ENCODE measurements at regions not wholly inside any gene's neighbourhood (a gene's known extent, or its start where the extent isn't known, plus 50 kb on each side); places are given as distances from the start of the nearest gene placed in this dataset.

- Histone ChIP-seq H3K36me3 (ENCODE audit: control insufficient read depth in 1 of 2, insufficient read depth in 2 of 2, low read length in 2 of 2) (no peaks in the 10 kb centered on the region), H3K4me3 (replicated peaks in 1 of 2; ENCODE audit: low read depth in 1 of 2, low read length in 2 of 2) (no peak overlapping the region), H3K9me2 (ENCODE audit: insufficient read depth) (no peaks in the 10 kb centered on the region), H3K27ac (ENCODE audit: low read depth, low read length) (no peak overlapping the region), H3K4me1 (ENCODE audit: control insufficient read depth in 1 of 2, insufficient read depth in 2 of 2, low read length in 2 of 2) (no peaks in the 10 kb centered on the region), H3K79me2 (ENCODE audit: insufficient read depth, low read length) (no peaks in the 10 kb centered on the region), H4K20me1 (ENCODE audit: insufficient read depth) (no peaks in the 10 kb centered on the region), H3K4me2 (ENCODE audit: low read length) (no peak overlapping the region), H3K9ac (ENCODE audit: low read length) (no peak overlapping the region), H3K9me3 (ENCODE audit: control insufficient read depth in 1 of 2, insufficient read depth in 1 of 2, low read depth in 1 of 2, low read length in 2 of 2) (no peaks in the 10 kb centered on the region), H3K27me3 (ENCODE audit: insufficient read depth, low read length) (no peaks in the 10 kb centered on the region), H2AFZ (ENCODE audit: low read depth, low read length, poor library complexity, severe bottlenecking) (no peak overlapping the region)
- intact Hi-C loops (cut with micrococcal nuclease) = no loop called here
- TF ChIP-seq ELF1 (IDR thresholded peaks at IDR 0.05; ENCODE audit: borderline replicate concordance, low read depth) (no peak), EZH2phosphoT487 (IDR thresholded peaks at IDR 0.05; ENCODE audit: borderline replicate concordance) (no peak), SP1 (IDR thresholded peaks at IDR 0.05; ENCODE audit: low read depth) (no peak), SRF (IDR thresholded peaks at IDR 0.05; ENCODE audit: low read depth) (no peak), SIN3A (IDR thresholded peaks at IDR 0.05; ENCODE audit: low read depth) (no peak), FOSL1 (IDR thresholded peaks at IDR 0.05; ENCODE audit: low read depth) (no peak), CEBPB (IDR thresholded peaks at IDR 0.05; ENCODE audit: low read depth) (no peak), ZFX (IDR thresholded peaks at IDR 0.05) (no peak), MAX (IDR thresholded peaks at IDR 0.05) (no peak), JUND (IDR thresholded peaks at IDR 0.05) (no peak), EGR1 (IDR thresholded peaks at IDR 0.05; ENCODE audit: low read depth) (no peak), TCF7L2 (IDR thresholded peaks at IDR 0.05; ENCODE audit: borderline replicate concordance, extremely low read depth, insufficient read depth, insufficient read length) (no peak), EZH2 (IDR thresholded peaks at IDR 0.05) (no peak), ZBTB33 (IDR thresholded peaks at IDR 0.05; ENCODE audit: extremely low read depth, insufficient replicate concordance, low read length) (no peak), POLR2AphosphoS5 (IDR thresholded peaks at IDR 0.05; ENCODE audit: low read depth, low read length) (no peak), RAD21 (IDR thresholded peaks at IDR 0.05; ENCODE audit: low read depth) (no peak)
- TF ChIP-seq, protein P1, sequence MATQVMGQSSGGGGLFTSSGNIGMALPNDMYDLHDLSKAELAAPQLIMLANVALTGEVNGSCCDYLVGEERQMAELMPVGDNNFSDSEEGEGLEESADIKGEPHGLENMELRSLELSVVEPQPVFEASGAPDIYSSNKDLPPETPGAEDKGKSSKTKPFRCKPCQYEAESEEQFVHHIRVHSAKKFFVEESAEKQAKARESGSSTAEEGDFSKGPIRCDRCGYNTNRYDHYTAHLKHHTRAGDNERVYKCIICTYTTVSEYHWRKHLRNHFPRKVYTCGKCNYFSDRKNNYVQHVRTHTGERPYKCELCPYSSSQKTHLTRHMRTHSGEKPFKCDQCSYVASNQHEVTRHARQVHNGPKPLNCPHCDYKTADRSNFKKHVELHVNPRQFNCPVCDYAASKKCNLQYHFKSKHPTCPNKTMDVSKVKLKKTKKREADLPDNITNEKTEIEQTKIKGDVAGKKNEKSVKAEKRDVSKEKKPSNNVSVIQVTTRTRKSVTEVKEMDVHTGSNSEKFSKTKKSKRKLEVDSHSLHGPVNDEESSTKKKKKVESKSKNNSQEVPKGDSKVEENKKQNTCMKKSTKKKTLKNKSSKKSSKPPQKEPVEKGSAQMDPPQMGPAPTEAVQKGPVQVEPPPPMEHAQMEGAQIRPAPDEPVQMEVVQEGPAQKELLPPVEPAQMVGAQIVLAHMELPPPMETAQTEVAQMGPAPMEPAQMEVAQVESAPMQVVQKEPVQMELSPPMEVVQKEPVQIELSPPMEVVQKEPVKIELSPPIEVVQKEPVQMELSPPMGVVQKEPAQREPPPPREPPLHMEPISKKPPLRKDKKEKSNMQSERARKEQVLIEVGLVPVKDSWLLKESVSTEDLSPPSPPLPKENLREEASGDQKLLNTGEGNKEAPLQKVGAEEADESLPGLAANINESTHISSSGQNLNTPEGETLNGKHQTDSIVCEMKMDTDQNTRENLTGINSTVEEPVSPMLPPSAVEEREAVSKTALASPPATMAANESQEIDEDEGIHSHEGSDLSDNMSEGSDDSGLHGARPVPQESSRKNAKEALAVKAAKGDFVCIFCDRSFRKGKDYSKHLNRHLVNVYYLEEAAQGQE (IDR thresholded peaks at IDR 0.05; ENCODE audit: low read depth) = no peak
- TF ChIP-seq, protein P2, sequence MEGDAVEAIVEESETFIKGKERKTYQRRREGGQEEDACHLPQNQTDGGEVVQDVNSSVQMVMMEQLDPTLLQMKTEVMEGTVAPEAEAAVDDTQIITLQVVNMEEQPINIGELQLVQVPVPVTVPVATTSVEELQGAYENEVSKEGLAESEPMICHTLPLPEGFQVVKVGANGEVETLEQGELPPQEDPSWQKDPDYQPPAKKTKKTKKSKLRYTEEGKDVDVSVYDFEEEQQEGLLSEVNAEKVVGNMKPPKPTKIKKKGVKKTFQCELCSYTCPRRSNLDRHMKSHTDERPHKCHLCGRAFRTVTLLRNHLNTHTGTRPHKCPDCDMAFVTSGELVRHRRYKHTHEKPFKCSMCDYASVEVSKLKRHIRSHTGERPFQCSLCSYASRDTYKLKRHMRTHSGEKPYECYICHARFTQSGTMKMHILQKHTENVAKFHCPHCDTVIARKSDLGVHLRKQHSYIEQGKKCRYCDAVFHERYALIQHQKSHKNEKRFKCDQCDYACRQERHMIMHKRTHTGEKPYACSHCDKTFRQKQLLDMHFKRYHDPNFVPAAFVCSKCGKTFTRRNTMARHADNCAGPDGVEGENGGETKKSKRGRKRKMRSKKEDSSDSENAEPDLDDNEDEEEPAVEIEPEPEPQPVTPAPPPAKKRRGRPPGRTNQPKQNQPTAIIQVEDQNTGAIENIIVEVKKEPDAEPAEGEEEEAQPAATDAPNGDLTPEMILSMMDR (IDR thresholded peaks at IDR 0.05 in 2 of 3, conservative IDR thresholded peaks at IDR 0.05 in 1 of 3; ENCODE audit: borderline replicate concordance in 1 of 3, insufficient read depth in 1 of 3, low read depth in 2 of 3, low read length in 2 of 3) = no peak
- CTCF ChIA-PET = no interaction called here
- RAD21 ChIA-PET (ENCODE audit: low non-redundant PET in 1 of 2, low total read pairs in 2 of 2, uncharacterized antibody in 2 of 2, unreplicated experiment in 2 of 2) = no interaction called here
- no peak for DNase-seq (ENCODE audit: low read depth, low spot score)
- POLR2A ChIA-PET = no interaction called here
- BruUV-seq (replicated peaks) = no TSS peak
- ATAC-seq = no peak
Measured at GRCh38 chr4:159520074-159520473, 417.2 kb downstream of the RAPGEF2 start.

All from HCT116 (cell line).